ENCODE measurements at regions not wholly inside any gene's neighbourhood (a gene's known extent, or its start where the extent isn't known, plus 50 kb on each side); places are given as distances from the start of the nearest gene placed in this dataset.

DNA sequence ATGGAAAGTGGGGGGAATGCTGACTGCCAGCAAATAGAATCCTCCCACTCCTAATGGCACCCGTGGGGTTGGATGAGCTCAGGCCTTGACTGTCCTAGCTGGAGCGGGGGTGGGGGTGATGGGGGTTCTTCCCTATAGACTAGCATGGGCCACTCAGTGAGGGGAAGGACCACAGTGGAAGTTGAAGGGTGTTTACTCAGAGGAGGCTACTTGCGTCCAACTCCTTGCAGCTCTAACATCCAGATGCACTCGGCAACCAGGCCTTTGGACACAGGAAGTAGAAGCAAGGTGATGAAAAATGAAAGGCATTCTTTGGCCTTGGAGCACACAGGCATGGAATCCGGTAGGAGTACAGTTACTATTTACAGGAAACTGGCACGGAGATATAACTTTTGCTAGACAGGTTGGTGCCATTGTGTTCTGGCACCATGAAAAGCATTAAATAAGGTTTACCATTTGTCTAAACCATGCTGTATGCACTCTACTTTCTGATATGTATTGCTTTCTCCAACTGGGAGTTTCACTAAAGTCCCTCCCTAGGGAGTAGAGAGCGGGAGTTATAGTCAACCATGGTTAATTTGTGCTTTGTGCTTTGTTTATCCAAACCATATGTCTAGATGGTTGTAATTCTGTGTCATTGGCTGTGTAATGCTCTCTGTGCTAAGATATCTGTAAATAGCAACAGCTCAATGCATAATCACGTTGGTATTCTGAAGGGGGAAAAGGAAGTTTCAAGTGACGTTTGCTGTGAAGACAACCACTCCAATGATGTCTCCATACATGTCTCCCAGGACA lies 125.3 kb downstream of the TSHZ3 start:
- ATAC-seq: no peak
- no peak overlapping the region for H3K4me3 ChIP-seq
- H3K27ac ChIP-seq: no peak overlapping the region
- H3K4me1 ChIP-seq: no peaks in the 10 kb centered on the region
- DNase-seq: no peak
- intact Hi-C loops (cut with DNase I): no loop called here
- TF ChIP-seq, protein P1, sequence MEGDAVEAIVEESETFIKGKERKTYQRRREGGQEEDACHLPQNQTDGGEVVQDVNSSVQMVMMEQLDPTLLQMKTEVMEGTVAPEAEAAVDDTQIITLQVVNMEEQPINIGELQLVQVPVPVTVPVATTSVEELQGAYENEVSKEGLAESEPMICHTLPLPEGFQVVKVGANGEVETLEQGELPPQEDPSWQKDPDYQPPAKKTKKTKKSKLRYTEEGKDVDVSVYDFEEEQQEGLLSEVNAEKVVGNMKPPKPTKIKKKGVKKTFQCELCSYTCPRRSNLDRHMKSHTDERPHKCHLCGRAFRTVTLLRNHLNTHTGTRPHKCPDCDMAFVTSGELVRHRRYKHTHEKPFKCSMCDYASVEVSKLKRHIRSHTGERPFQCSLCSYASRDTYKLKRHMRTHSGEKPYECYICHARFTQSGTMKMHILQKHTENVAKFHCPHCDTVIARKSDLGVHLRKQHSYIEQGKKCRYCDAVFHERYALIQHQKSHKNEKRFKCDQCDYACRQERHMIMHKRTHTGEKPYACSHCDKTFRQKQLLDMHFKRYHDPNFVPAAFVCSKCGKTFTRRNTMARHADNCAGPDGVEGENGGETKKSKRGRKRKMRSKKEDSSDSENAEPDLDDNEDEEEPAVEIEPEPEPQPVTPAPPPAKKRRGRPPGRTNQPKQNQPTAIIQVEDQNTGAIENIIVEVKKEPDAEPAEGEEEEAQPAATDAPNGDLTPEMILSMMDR (IDR thresholded peaks at IDR 0.05): no peak
- H3K27me3 ChIP-seq (ENCODE audit: low read depth): no peaks in the 10 kb centered on the region
- no peaks in the 10 kb centered on the region for H3K9me3 ChIP-seq
- H3K36me3 ChIP-seq: no peaks in the 10 kb centered on the region

DNA sequence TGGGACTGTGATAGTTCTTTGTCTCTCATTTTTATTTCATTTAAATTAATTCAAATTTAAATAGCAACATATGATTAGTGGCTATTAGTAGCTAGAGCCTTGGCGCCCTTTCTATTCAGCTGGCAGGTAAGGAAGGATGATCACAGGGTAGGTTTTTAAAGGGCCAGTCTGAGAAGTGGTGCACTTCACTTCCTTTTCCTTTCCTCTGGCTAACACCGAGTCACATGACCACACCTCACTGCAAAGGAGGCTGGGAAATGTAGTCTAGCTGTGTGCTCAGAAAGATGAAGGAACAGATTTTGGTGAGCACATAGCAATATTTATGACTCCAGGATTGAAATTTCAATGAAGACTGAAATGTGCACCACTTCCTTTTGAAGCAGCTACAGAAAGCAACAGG lies 128.7 kb downstream of the TSHZ3 start:
- H3K27me3 ChIP-seq (ENCODE audit: low read depth): no peaks in the 10 kb centered on the region
- DNase-seq: no peak
- no peaks in the 10 kb centered on the region for H3K9me3 ChIP-seq
- TF ChIP-seq, protein P1 (IDR thresholded peaks at IDR 0.05): no peak
- intact Hi-C loops (cut with DNase I): no loop called here
- no peak for ATAC-seq
- no peak overlapping the region for H3K27ac ChIP-seq
- no peaks in the 10 kb centered on the region for H3K36me3 ChIP-seq
- no peaks in the 10 kb centered on the region for H3K4me1 ChIP-seq
- no peak overlapping the region for H3K4me3 ChIP-seq

DNA sequence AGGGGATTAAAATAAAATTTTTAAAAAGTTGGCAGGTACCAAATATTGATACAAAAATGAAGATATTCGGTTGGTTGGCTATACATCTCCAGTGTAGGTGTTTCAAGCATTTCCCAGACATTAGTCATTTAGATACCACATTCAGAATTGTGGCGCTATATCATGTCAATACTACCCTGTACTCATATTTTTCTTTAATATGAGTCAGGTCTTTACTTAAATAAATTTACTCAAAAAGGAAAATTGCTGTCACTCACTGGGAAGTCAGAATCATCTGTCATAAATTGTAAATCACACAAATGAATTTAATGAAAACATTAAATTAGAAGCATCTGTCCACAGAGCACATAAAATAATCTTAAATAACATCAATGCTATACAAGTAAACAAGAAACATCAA lies 134.2 kb downstream of the TSHZ3 start:
- no peaks in the 10 kb centered on the region for H3K36me3 ChIP-seq
- H3K9me3 ChIP-seq: no peaks in the 10 kb centered on the region
- TF ChIP-seq, protein P1 (IDR thresholded peaks at IDR 0.05): no peak
- no peaks in the 10 kb centered on the region for H3K4me1 ChIP-seq
- DNase-seq: no peak
- H3K27ac ChIP-seq: no peak overlapping the region
- intact Hi-C loops (cut with DNase I): no loop called here
- no peaks in the 10 kb centered on the region for H3K27me3 ChIP-seq (ENCODE audit: low read depth)
- ATAC-seq: no peak
- H3K4me3 ChIP-seq: no peak overlapping the region

DNA sequence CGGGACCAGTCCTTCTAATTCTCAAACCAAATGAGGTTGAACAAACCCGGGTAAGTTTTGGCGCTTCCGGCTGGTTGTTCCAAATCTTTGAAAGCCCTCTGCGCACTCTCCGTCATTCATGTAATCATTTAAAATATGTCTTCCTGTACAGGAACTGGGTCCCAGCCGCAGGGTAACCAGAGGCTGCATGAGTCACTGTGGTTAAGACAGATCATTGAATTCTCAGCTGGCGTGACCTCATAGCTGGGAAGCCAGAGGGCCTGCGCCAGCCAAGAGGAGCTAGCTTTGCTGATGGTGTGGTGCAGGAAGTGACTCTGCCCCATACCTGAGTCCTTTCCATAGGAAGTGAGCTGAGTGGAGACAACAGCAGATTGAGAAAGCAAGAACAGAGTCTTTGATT lies 135.2 kb downstream of the TSHZ3 start:
- Histone ChIP-seq H3K27ac (no peak overlapping the region), H3K9me3 (no peaks in the 10 kb centered on the region), H3K27me3 (ENCODE audit: low read depth) (peaks cover 4% of the 10 kb centered on the region), H3K4me3 (no peak overlapping the region), H3K4me1 (no peaks in the 10 kb centered on the region), H3K36me3 (no peaks in the 10 kb centered on the region)
- TF ChIP-seq, protein P1 (IDR thresholded peaks at IDR 0.05): no peak
- DNase-seq: peak; percentile 61
- peak; percentile 89 to 95 for ATAC-seq
- intact Hi-C loops (cut with DNase I): no loop called here

DNA sequence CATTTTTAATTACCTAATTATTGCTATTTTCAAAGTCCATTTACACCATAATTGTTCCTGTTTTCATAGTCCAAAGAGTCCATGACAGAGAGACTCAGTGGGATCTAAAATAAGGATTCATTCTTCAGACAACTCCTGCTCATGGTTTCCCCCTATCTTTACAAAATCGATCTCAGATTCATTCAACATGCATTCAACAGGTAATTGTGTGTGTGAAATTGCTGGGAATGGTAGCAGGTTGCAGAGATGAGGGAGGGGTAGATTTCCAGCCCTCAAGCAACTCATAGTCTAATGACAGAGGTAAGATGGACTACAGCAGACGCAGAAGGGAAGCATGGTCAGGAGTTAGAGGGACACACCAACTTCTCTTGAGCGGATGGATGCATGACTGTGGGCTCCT lies 138.1 kb downstream of the TSHZ3 start:
- H3K4me3 ChIP-seq: no peak overlapping the region
- peaks cover 4% of the 10 kb centered on the region for H3K27me3 ChIP-seq (ENCODE audit: low read depth)
- no peaks in the 10 kb centered on the region for H3K4me1 ChIP-seq
- TF ChIP-seq, protein P1 (IDR thresholded peaks at IDR 0.05): no peak
- DNase-seq: no peak
- no peak for ATAC-seq
- H3K36me3 ChIP-seq: no peaks in the 10 kb centered on the region
- intact Hi-C loops (cut with DNase I): no loop called here
- no peak overlapping the region for H3K27ac ChIP-seq
- H3K9me3 ChIP-seq: no peaks in the 10 kb centered on the region
